ENCODE measurements at regions not wholly inside any gene's neighbourhood (a gene's known extent, or its start where the extent isn't known, plus 50 kb on each side); places are given as distances from the start of the nearest gene placed in this dataset.
A peak's percentile ranks its signal among the peaks of the same experiment; 100 is the strongest.

DNA sequence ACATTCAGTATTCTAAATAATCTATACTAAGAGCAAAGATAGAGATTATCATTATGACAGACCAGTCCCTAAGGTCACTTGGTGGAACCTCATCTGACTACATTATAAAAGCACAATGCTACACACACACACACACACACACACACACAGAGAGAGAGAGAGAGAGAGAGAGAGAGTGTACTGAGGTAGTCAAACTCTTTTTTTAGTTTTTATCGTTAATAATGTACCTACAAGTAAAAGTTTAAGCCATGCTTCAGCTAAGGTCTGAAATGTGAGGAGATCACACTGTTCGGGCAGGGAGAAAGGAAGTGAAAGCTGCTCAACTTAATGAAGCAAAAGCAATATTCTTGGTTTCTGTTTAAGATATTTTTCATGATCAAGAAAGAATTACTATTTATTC lies 75.8 kb upstream of the CCDC160 start:
- Histone ChIP-seq H3K9ac (ENCODE audit: low read depth, low read length) (no peak overlapping the region), H3K36me3 (ENCODE audit: insufficient read depth, low read length) (no peaks in the 10 kb centered on the region), H3K4me1 (ENCODE audit: insufficient read depth, low read length) (no peaks in the 10 kb centered on the region), H3K9me3 (ENCODE audit: control insufficient read depth, insufficient read depth, low read length) (no peaks in the 10 kb centered on the region)

GRCh38 chrX:134162032-134162431 lies 75.0 kb upstream of the CCDC160 start:
- H3K36me3 ChIP-seq (ENCODE audit: insufficient read depth, low read length), result no peaks in the 10 kb centered on the region
- H3K9me3 ChIP-seq (ENCODE audit: control insufficient read depth, insufficient read depth, low read length), result no peaks in the 10 kb centered on the region
- no peaks in the 10 kb centered on the region for H3K4me1 ChIP-seq (ENCODE audit: insufficient read depth, low read length)
- no peak overlapping the region for H3K9ac ChIP-seq (ENCODE audit: low read depth, low read length)

GRCh38 chrX:134163836-134164235 lies 73.1 kb upstream of the CCDC160 start:
- H3K36me3 ChIP-seq (ENCODE audit: insufficient read depth, low read length), result no peaks in the 10 kb centered on the region
- H3K4me1 ChIP-seq (ENCODE audit: insufficient read depth, low read length), result no peaks in the 10 kb centered on the region
- H3K9ac ChIP-seq (ENCODE audit: low read depth, low read length), result no peak overlapping the region
- H3K9me3 ChIP-seq (ENCODE audit: control insufficient read depth, insufficient read depth, low read length), result no peaks in the 10 kb centered on the region

- H3K36me3 ChIP-seq (ENCODE audit: insufficient read depth, low read length), result peaks cover 15% of the 10 kb centered on the region
- no peaks in the 10 kb centered on the region for H3K9me3 ChIP-seq (ENCODE audit: control insufficient read depth, insufficient read depth, low read length)
- no peak overlapping the region for H3K9ac ChIP-seq (ENCODE audit: low read depth, low read length)
- H3K4me1 ChIP-seq (ENCODE audit: insufficient read depth, low read length), result no peaks in the 10 kb centered on the region; the same call in 1 of the 2 replicates
Measured at GRCh38 chrX:134167591-134168203, 69.3 kb upstream of the CCDC160 start.

DNA sequence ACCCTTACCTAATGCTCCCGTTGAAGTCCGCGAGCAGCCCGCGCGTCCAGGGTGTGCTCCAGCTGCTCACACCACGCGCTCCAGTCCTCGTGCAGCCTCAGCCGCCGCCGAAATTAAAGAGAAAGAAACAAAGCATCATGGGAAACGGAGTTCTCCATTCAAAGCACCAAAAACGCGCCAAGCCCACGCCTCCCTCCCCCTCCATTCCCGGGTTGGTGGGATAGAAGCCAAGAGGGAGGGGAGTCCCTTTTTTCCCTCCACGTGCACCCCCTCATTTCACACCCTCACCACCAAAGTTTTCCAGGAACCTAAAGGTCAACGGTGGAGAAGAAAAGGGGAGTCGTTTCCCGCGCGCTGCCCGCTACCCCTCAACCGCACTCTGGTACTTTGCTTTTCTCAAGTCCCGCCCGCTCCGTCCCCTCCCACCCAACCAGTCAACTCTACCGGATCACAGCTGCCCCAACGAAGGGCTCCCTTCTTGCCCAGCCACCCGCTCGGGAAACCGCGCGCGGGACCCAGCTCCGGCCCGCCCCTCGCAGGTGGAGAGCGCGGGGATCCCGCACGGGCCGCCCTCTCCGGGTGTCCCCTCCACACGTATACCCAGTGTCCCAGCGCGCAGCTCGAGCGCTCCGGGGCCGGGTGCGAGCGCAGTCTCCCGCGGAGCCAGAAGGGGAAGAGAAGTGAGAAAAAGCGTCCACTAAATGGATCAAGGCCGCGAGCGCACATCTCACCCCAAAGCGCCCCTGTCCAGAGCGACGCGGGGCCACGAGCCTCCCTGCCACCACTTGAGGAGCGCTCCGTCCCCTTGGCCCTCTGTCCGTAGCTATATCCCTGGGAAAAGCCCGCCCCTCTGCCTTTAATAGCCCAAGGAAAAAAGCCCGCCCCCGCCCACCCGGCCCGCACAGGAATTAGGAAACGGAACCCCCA lies 65.1 kb upstream of the CCDC160 start:
- H3K9ac ChIP-seq (ENCODE audit: low read depth, low read length), result peak overlapping the region; percentile 92
- H3K4me1 ChIP-seq (ENCODE audit: insufficient read depth, low read length), result peaks cover 18% of the 10 kb centered on the region
- H3K9me3 ChIP-seq (ENCODE audit: control insufficient read depth, insufficient read depth, low read length), result no peaks in the 10 kb centered on the region
- peaks cover 15% of the 10 kb centered on the region for H3K36me3 ChIP-seq (ENCODE audit: insufficient read depth, low read length)

GRCh38 chrX:134172588-134173259 lies 64.3 kb upstream of the CCDC160 start:
- Histone ChIP-seq H3K9ac (ENCODE audit: low read depth, low read length) (peak overlapping the region; percentile 92), H3K9me3 (ENCODE audit: control insufficient read depth, insufficient read depth, low read length) (no peaks in the 10 kb centered on the region), H3K4me1 (ENCODE audit: insufficient read depth, low read length) (peaks cover 23% of the 10 kb centered on the region), H3K36me3 (ENCODE audit: insufficient read depth, low read length) (peaks cover 15% of the 10 kb centered on the region)

- H3K9ac ChIP-seq (ENCODE audit: low read depth, low read length), result peak overlapping the region; percentile 92
- H3K36me3 ChIP-seq (ENCODE audit: insufficient read depth, low read length), result peaks cover 15% of the 10 kb centered on the region
- no peaks in the 10 kb centered on the region for H3K9me3 ChIP-seq (ENCODE audit: control insufficient read depth, insufficient read depth, low read length)
- H3K4me1 ChIP-seq (ENCODE audit: insufficient read depth, low read length), result peaks cover 25% of the 10 kb centered on the region
Measured at GRCh38 chrX:134173541-134174272, 63.3 kb upstream of the CCDC160 start.

- Histone ChIP-seq H3K4me1 (ENCODE audit: insufficient read depth, low read length) (peaks cover 30% of the 10 kb centered on the region), H3K9ac (ENCODE audit: low read depth, low read length) (peak overlapping the region; percentile 92), H3K9me3 (ENCODE audit: control insufficient read depth, insufficient read depth, low read length) (no peaks in the 10 kb centered on the region), H3K36me3 (ENCODE audit: insufficient read depth, low read length) (peaks cover 15% of the 10 kb centered on the region)
Measured at GRCh38 chrX:134174273-134174660, 62.7 kb upstream of the CCDC160 start.

DNA sequence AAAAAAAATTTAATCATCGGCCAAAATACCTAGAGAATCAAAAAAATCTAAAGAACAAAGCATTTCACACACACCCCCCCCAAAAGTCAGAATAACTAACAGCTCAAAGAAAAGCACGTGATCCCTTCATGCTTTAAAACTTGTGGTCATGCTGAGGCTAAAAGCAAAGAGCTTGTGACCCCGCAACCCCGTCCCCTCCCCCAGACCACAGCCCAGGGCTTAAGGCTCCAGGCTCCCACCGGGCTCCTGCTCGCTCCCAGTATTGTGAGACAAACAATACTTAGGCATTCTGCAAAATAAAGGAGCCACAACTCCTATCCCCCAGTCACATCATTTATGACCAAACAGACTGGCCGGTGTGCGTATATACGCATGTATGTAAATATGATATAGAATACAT lies 62.1 kb upstream of the CCDC160 start:
- Histone ChIP-seq H3K36me3 (ENCODE audit: insufficient read depth, low read length) (peaks cover 10% of the 10 kb centered on the region), H3K4me1 (ENCODE audit: insufficient read depth, low read length) (peaks cover 36% of the 10 kb centered on the region), H3K9me3 (ENCODE audit: control insufficient read depth, insufficient read depth, low read length) (no peaks in the 10 kb centered on the region), H3K9ac (ENCODE audit: low read depth, low read length) (peak overlapping the region; percentile 92)

- peaks cover 56% of the 10 kb centered on the region for H3K4me1 ChIP-seq (ENCODE audit: insufficient read depth, low read length)
- H3K9me3 ChIP-seq (ENCODE audit: control insufficient read depth, insufficient read depth, low read length), result no peaks in the 10 kb centered on the region
- no peaks in the 10 kb centered on the region for H3K36me3 ChIP-seq (ENCODE audit: insufficient read depth, low read length)
- H3K9ac ChIP-seq (ENCODE audit: low read depth, low read length), result no peak overlapping the region
Measured at GRCh38 chrX:134177527-134177926, 59.5 kb upstream of the CCDC160 start.

- peaks cover 49% of the 10 kb centered on the region for H3K4me1 ChIP-seq (ENCODE audit: insufficient read depth, low read length)
- no peaks in the 10 kb centered on the region for H3K9me3 ChIP-seq (ENCODE audit: control insufficient read depth, insufficient read depth, low read length)
- no peak overlapping the region; the same call in 1 of the 2 replicates for H3K9ac ChIP-seq (ENCODE audit: low read depth, low read length)
- no peaks in the 10 kb centered on the region for H3K36me3 ChIP-seq (ENCODE audit: insufficient read depth, low read length)
Measured at GRCh38 chrX:134180601-134181274, 56.2 kb upstream of the CCDC160 start.

- H3K9ac ChIP-seq (ENCODE audit: low read depth, low read length), result no peak overlapping the region
Measured at GRCh38 chrX:134181275-134181660, 55.7 kb upstream of the CCDC160 start.

DNA sequence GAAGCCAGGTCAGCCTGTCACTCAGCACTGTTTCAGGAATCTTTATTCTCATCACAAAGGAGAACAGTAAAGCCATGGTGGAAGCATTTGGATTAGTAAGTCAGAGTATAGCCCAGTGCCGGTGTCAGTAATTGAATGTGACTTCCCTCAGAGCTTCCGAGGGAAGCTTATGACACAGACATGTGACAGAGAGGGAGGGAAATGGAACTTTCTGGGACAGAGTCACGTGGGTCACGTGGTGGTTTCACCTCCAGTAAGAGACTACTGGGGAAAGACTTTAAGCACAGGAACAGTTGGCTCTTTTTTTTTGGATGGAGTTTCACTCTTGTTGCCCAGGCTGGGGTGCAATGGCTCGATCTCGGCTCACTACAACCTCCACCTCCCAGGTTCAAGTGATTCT lies 53.3 kb upstream of the CCDC160 start:
- no peak overlapping the region for H3K9ac ChIP-seq (ENCODE audit: low read depth, low read length)
- H3K9me3 ChIP-seq (ENCODE audit: control insufficient read depth, insufficient read depth, low read length), result no peaks in the 10 kb centered on the region
- H3K4me1 ChIP-seq (ENCODE audit: insufficient read depth, low read length), result peaks cover 42% of the 10 kb centered on the region
- H3K36me3 ChIP-seq (ENCODE audit: insufficient read depth, low read length), result no peaks in the 10 kb centered on the region

More at GRCh38 chrX:134181275-134181660, 55.7 kb upstream of the CCDC160 start:
- H3K36me3 ChIP-seq (ENCODE audit: insufficient read depth, low read length), result no peaks in the 10 kb centered on the region
- peaks cover 49% of the 10 kb centered on the region for H3K4me1 ChIP-seq (ENCODE audit: insufficient read depth, low read length)
- H3K9me3 ChIP-seq (ENCODE audit: control insufficient read depth, insufficient read depth, low read length), result no peaks in the 10 kb centered on the region

DNA sequence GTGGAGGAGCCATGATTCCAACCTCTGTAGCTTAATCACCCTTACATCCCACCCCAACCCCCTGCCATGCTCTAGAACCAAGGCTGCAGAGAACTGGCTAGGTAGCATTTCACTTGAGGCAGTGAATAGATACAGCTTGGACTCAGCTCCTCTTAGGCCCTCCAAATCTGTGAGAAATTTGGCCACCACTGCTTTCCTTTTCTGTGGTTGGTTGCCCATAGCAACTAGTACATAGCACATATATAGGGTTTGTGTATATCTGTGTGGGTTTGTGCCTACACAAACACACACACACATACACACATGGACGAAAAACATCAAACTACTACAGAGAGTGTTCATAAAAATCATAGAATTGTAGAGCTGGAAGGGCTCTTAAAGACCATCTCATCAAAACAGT lies 52.0 kb upstream of the CCDC160 start:
- no peaks in the 10 kb centered on the region for H3K9me3 ChIP-seq (ENCODE audit: control insufficient read depth, insufficient read depth, low read length)
- no peaks in the 10 kb centered on the region for H3K36me3 ChIP-seq (ENCODE audit: insufficient read depth, low read length)
- no peak overlapping the region for H3K9ac ChIP-seq (ENCODE audit: low read depth, low read length)
- H3K4me1 ChIP-seq (ENCODE audit: insufficient read depth, low read length), result peaks cover 30% of the 10 kb centered on the region

Data from ES-I3 (cell line).